MM.1S (cell line): ENCODE measurements at regions not wholly inside any gene's neighbourhood (a gene's known extent, or its start where the extent isn't known, plus 50 kb on each side); places are given as distances from the start of the nearest gene placed in this dataset.

Experiments
- DNase-seq: peaks from one replicate; pipeline ENCODE4 v3.0.0-alpha.2; 2015
- H2AFZ ChIP-seq: fragments of 300-600 bp; sonication (generic); 2 replicates; pipeline ENCODE4 v1.6.0; 2016; ENCODE audit warnings: antibody characterized with exemption, low read length
- H3F3A ChIP-seq: fragments of 300-600 bp; sonication (generic); 2 replicates; pipeline ENCODE4 v1.6.1; 2016; ENCODE audit warnings: mild to moderate bottlenecking, antibody characterized with exemption, low read length, moderate library complexity, mixed read lengths; ENCODE audit not compliant: insufficient read depth
- H3K27ac ChIP-seq: fragments of 300-600 bp; sonication (generic); 2 replicates; pipeline ENCODE4 v1.5.1; 2016; ENCODE audit warnings: mild to moderate bottlenecking, low read length
- H3K27me3 ChIP-seq: fragments of 300-600 bp; sonication (generic); replicated peaks from 2 replicates; pipeline ENCODE4 v1.6.0; 2016; ENCODE audit warnings: low read length; ENCODE audit not compliant: insufficient read depth
- H3K36me3 ChIP-seq: fragments of 300-600 bp; sonication (generic); replicated peaks from 2 replicates; pipeline ENCODE4 v1.6.1; 2016; ENCODE audit warnings: mild to moderate bottlenecking, low read length, mixed read lengths; ENCODE audit not compliant: insufficient read depth
- H3K4me1 ChIP-seq: fragments of 300-600 bp; sonication (generic); 2 replicates; pipeline ENCODE4 v1.6.1; 2016; ENCODE audit warnings: low read length, mixed read lengths
- H3K4me2 ChIP-seq: fragments of 300-600 bp; sonication (generic); 2 replicates; pipeline ENCODE4 v1.6.0; 2016; ENCODE audit warnings: low read depth, low read length
- H3K4me3 ChIP-seq: fragments of 300-600 bp; sonication (generic); 2 replicates; pipeline ENCODE4 v1.5.1; 2016; ENCODE audit warnings: low read length, mixed read lengths
- H3K79me2 ChIP-seq: fragments of 300-600 bp; sonication (generic); 2 replicates; pipeline ENCODE4 v1.6.1; 2016; ENCODE audit warnings: mixed run types, low read length, mixed read lengths
- H3K9ac ChIP-seq: fragments of 300-600 bp; sonication (generic); 2 replicates; pipeline ENCODE4 v1.6.1; 2016; ENCODE audit warnings: low read length, mixed read lengths
- H3K9me2 ChIP-seq: fragments of 300-600 bp; sonication (generic); replicated peaks from 2 replicates; pipeline ENCODE4 v1.6.1; 2016; ENCODE audit warnings: mild to moderate bottlenecking, low read length, mixed read lengths; ENCODE audit not compliant: insufficient read depth
- H3K9me3 ChIP-seq: fragments of 300-600 bp; sonication (generic); replicated peaks from 2 replicates; pipeline ENCODE4 v1.6.1; 2016; ENCODE audit warnings: mild to moderate bottlenecking, low read length, mixed read lengths; ENCODE audit not compliant: insufficient read depth
- H4K20me1 ChIP-seq: fragments of 300-600 bp; sonication (generic); 2 replicates; pipeline ENCODE4 v1.6.1; 2016; ENCODE audit warnings: mild to moderate bottlenecking, low read length, moderate library complexity, mixed read lengths; ENCODE audit not compliant: insufficient read depth
- EZH2 ChIP-seq: fragments of 300-600 bp; sonication (generic); optimal IDR thresholded peaks from 2 replicates; pipeline ENCODE3; 2017; ENCODE audit warnings: low read depth, mild to moderate bottlenecking, antibody characterized with exemption, low read length, mixed read lengths
- EZH2phosphoT487 ChIP-seq: fragments of 300-600 bp; sonication (generic); IDR thresholded peaks from 2 replicates; pipeline ENCODE4 v1.6.1; 2018; ENCODE audit warnings: antibody characterized with exemption, low read length
- TF ChIP-seq, protein P1 (sequence below): fragments of 300-600 bp; sonication (generic); IDR thresholded peaks from 2 replicates; pipeline ENCODE4 v1.5.1; 2016; ENCODE audit warnings: antibody characterized with exemption, low read length, mixed read lengths

DNA sequence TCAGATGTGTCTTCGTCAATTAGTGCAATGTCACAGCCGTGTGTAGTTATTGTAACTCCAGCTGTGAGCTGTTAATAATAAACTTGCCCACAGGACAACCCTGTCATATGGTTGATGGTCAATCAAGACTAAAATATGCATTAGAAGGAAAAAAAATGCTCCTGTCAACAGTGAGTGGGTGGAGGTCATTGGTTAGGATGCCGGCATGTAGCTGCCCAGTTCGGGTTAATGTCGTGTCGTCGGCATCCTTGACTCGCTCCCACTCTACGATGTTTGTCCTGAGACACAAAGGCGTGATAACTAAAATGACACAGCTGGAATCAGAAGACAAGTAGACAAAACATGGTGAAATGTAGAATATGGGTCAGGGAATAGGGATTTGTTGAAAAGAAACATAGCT lies 442.8 kb upstream of the NPVF start:
- no peak for DNase-seq
- Histone ChIP-seq H4K20me1 (no peaks in the 10 kb centered on the region), H3K4me2 (no peak overlapping the region), H3K9ac (no peak overlapping the region), H3K27me3 (no peaks in the 10 kb centered on the region), H3F3A (no peaks in the 10 kb centered on the region), H3K9me3 (no peaks in the 10 kb centered on the region), H3K4me1 (no peaks in the 10 kb centered on the region), H2AFZ (no peak overlapping the region), H3K4me3 (no peak overlapping the region), H3K36me3 (no peaks in the 10 kb centered on the region), H3K27ac (no peak overlapping the region), H3K79me2 (no peaks in the 10 kb centered on the region), H3K9me2 (no peaks in the 10 kb centered on the region)
- TF ChIP-seq EZH2, result no peak
- TF ChIP-seq, protein P1, sequence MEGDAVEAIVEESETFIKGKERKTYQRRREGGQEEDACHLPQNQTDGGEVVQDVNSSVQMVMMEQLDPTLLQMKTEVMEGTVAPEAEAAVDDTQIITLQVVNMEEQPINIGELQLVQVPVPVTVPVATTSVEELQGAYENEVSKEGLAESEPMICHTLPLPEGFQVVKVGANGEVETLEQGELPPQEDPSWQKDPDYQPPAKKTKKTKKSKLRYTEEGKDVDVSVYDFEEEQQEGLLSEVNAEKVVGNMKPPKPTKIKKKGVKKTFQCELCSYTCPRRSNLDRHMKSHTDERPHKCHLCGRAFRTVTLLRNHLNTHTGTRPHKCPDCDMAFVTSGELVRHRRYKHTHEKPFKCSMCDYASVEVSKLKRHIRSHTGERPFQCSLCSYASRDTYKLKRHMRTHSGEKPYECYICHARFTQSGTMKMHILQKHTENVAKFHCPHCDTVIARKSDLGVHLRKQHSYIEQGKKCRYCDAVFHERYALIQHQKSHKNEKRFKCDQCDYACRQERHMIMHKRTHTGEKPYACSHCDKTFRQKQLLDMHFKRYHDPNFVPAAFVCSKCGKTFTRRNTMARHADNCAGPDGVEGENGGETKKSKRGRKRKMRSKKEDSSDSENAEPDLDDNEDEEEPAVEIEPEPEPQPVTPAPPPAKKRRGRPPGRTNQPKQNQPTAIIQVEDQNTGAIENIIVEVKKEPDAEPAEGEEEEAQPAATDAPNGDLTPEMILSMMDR, result no peak
- TF ChIP-seq EZH2phosphoT487, result no peak

DNA sequence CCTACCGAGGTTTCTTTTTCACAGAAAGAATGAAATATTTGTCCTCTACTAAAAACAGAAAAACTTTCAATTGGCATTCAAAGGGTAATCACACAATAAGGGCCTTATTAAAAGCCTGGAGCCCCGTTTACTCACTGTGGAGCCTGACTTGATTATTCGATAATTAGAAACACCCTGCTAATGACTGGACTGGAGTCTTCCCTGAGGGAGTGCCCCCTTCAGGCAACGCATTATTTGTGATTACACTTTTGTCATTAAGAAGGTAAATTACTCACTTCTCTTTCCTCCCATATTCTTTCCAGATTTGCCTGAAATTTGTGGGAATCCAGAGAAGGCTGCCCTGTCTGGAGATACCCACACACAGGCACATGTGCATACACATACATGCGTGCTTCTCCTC lies 444.2 kb upstream of the NPVF start:
- Histone ChIP-seq H3K27me3 (no peaks in the 10 kb centered on the region), H4K20me1 (no peaks in the 10 kb centered on the region), H3K4me3 (no peak overlapping the region), H3K9me2 (no peaks in the 10 kb centered on the region), H2AFZ (no peak overlapping the region), H3K36me3 (no peaks in the 10 kb centered on the region), H3K79me2 (no peaks in the 10 kb centered on the region), H3K9me3 (no peaks in the 10 kb centered on the region), H3K4me1 (no peaks in the 10 kb centered on the region), H3F3A (no peaks in the 10 kb centered on the region), H3K9ac (no peak overlapping the region), H3K27ac (no peak overlapping the region), H3K4me2 (no peak overlapping the region)
- TF ChIP-seq EZH2phosphoT487, result no peak
- TF ChIP-seq, protein P1, result no peak
- TF ChIP-seq EZH2, result no peak
- DNase-seq, result no peak

GRCh38 chr7:25675789-25676474 lies 447.6 kb upstream of the NPVF start:
- no peaks in the 10 kb centered on the region for H3K9me2 ChIP-seq
- no peaks in the 10 kb centered on the region for H3K79me2 ChIP-seq
- DNase-seq, result no peak
- no peaks in the 10 kb centered on the region for H3K4me1 ChIP-seq
- no peak overlapping the region for H2AFZ ChIP-seq
- H3K27me3 ChIP-seq, result no peaks in the 10 kb centered on the region
- no peaks in the 10 kb centered on the region for H3K9me3 ChIP-seq
- H3K9ac ChIP-seq, result no peak overlapping the region
- H3F3A ChIP-seq, result no peaks in the 10 kb centered on the region
- no peak for TF ChIP-seq EZH2phosphoT487
- TF ChIP-seq, protein P1, result no peak
- TF ChIP-seq EZH2, result no peak
- no peak overlapping the region for H3K4me3 ChIP-seq
- no peaks in the 10 kb centered on the region for H3K36me3 ChIP-seq
- H3K4me2 ChIP-seq, result no peak overlapping the region
- H3K27ac ChIP-seq, result no peak overlapping the region
- no peaks in the 10 kb centered on the region for H4K20me1 ChIP-seq
